HFFc6 (cell line): ENCODE measurements at regions not wholly inside any gene's neighbourhood (a gene's known extent, or its start where the extent isn't known, plus 50 kb on each side); places are given as distances from the start of the nearest gene placed in this dataset.
"Not testable (repeated sequence)": the region's sequence is repeated elsewhere in the genome, so short reads cannot be mapped to it uniquely, and the experiment has no call there.

Source experiments
- DNase-seq: peaks from one replicate; pipeline ENCODE4 v3.0.0-alpha.2; 2018
- H3K27ac Mint-ChIP-seq: 2 replicates; pipeline ENCODE4 v1.8.0; 2020; ENCODE audit warnings: mild to moderate bottlenecking, mixed read lengths
- H3K27me3 Mint-ChIP-seq: 2 replicates; pipeline ENCODE4 v1.8.0; 2021; ENCODE audit warnings: mild to moderate bottlenecking, moderate library complexity, mixed read lengths; ENCODE audit not compliant: insufficient read depth
- H3K36me3 Mint-ChIP-seq: 2 replicates; pipeline ENCODE4 v1.8.0; 2021; ENCODE audit warnings: low read depth, mixed read lengths
- H3K4me1 Mint-ChIP-seq: 2 replicates; pipeline ENCODE4 v1.8.0; 2020; ENCODE audit warnings: low read depth, mixed read lengths
- H3K4me3 Mint-ChIP-seq: 2 replicates; pipeline ENCODE4 v1.8.0; 2020; ENCODE audit warnings: mild to moderate bottlenecking, moderate library complexity, mixed read lengths
- H3K9me3 Mint-ChIP-seq: 2 replicates; pipeline ENCODE4 v1.8.0; 2020; ENCODE audit warnings: mild to moderate bottlenecking, mixed read lengths
- TF ChIP-seq, protein P1 (sequence below): fragments of 200-600 bp; sonication (generic); IDR thresholded peaks from 2 replicates; pipeline ENCODE4 v1.5.0; 2021; ENCODE audit warnings: antibody characterized with exemption, mild to moderate bottlenecking

GRCh38 chr11:69221086-69221485, 65.4 kb downstream of the SMIM38 start:
- Mint-ChIP-seq H3K27ac (no peak overlapping the region), H3K9me3 (peaks cover 2% of the 10 kb centered on the region; the same call in 1 of the 2 replicates), H3K36me3 (no peaks in the 10 kb centered on the region), H3K4me3 (no peak overlapping the region), H3K27me3 (peaks cover 34% of the 10 kb centered on the region), H3K4me1 (peaks cover 5% of the 10 kb centered on the region)
- DNase-seq = no peak
- TF ChIP-seq, protein P1, sequence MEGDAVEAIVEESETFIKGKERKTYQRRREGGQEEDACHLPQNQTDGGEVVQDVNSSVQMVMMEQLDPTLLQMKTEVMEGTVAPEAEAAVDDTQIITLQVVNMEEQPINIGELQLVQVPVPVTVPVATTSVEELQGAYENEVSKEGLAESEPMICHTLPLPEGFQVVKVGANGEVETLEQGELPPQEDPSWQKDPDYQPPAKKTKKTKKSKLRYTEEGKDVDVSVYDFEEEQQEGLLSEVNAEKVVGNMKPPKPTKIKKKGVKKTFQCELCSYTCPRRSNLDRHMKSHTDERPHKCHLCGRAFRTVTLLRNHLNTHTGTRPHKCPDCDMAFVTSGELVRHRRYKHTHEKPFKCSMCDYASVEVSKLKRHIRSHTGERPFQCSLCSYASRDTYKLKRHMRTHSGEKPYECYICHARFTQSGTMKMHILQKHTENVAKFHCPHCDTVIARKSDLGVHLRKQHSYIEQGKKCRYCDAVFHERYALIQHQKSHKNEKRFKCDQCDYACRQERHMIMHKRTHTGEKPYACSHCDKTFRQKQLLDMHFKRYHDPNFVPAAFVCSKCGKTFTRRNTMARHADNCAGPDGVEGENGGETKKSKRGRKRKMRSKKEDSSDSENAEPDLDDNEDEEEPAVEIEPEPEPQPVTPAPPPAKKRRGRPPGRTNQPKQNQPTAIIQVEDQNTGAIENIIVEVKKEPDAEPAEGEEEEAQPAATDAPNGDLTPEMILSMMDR = no peak

- not testable (repeated sequence) for DNase-seq, H3K4me3 Mint-ChIP-seq, H3K9me3 Mint-ChIP-seq, H3K36me3 Mint-ChIP-seq, H3K27ac Mint-ChIP-seq, H3K4me1 Mint-ChIP-seq
- H3K27me3 Mint-ChIP-seq = peaks cover 38% of the 10 kb centered on the region
Observed at GRCh38 chr11:69221636-69222035, 65.9 kb downstream of the SMIM38 start.

DNA sequence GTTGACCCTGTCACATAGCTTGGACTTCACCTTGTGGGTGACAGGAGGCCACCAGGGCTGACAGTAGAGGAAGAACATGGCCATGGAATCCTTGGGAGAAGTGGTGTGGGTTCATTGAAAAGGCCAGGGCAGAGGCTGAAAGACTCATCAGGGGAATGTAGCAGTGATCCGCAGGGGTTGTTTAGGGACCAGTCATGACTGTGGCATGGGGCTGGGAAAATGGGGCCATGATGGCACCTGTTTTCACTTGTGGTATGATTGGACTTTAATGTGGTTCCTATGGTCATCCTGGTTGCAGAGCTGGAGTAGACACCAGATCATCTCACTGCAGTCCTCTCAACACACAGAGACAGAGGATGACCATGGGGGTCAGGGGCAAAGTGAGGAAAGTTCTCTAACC, 66.7 kb upstream of the MYEOV start:
- Mint-ChIP-seq H3K4me1 (no peaks in the 10 kb centered on the region), H3K36me3 (no peaks in the 10 kb centered on the region), H3K4me3 (no peak overlapping the region), H3K9me3 (peaks cover 10% of the 10 kb centered on the region; the same call in 1 of the 2 replicates), H3K27ac (no peak overlapping the region), H3K27me3 (peaks cover 51% of the 10 kb centered on the region)
- no peak for DNase-seq
- TF ChIP-seq, protein P1 = no peak

DNA sequence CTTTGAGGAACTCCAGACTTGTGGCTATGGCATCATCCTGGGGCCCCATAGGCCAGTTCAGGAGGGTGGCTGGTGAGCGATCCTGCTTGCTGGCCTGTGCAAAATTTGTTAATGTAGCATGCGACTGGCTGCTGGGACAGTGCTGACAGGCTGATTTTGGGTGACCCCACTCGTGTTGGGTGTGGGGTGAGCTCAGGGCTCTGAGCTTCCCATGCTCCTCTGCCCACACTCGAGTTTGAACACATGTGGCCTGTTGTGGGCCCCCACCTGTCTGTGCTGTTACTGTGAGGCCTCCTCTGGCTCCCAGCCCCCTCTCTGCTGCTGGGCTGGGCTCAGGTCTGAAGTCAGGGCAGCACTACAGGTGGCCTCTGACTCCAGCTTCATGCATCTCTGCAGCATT, 64.4 kb upstream of the MYEOV start:
- H3K9me3 Mint-ChIP-seq = peaks cover 10% of the 10 kb centered on the region; the same call in 1 of the 2 replicates
- no peaks in the 10 kb centered on the region for H3K4me1 Mint-ChIP-seq
- no peak for DNase-seq
- no peaks in the 10 kb centered on the region for H3K36me3 Mint-ChIP-seq
- no peak overlapping the region for H3K4me3 Mint-ChIP-seq
- TF ChIP-seq, protein P1 = no peak
- H3K27ac Mint-ChIP-seq = no peak overlapping the region
- peaks cover 57% of the 10 kb centered on the region for H3K27me3 Mint-ChIP-seq

DNA sequence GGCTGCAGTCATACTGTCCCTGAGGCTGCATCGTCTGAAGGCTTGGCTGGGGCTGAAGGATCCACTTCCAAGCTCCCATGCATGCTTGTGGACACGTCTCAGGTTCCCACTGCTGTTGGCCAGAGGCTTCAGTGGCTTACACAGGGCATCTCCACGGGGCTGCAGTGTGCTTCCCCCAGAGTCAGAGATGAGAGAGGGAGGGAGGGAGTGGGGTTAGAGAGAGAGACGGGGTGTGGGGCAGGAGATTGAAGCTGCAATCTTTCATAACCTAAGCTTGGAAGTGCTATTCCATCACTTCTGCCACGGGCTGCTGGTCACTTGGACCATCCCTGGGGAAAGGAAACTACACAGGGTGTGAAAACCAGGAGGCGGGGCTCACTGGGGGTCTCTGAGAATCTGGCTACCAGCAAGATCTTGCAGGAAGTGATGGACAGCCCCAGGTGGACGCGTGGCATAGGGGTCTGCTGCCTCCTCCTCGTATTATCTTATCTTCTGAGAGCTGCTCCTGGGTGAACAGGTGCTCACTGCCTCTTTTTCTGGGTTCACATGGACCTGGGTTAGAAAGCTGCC, 63.0 kb upstream of the MYEOV start:
- H3K27me3 Mint-ChIP-seq = peaks cover 53% of the 10 kb centered on the region
- no peak overlapping the region for H3K4me3 Mint-ChIP-seq
- H3K4me1 Mint-ChIP-seq = no peaks in the 10 kb centered on the region
- TF ChIP-seq, protein P1 = no peak
- H3K9me3 Mint-ChIP-seq = peaks cover 9% of the 10 kb centered on the region; the same call in 1 of the 2 replicates
- no peak for DNase-seq
- H3K36me3 Mint-ChIP-seq = no peaks in the 10 kb centered on the region
- H3K27ac Mint-ChIP-seq = no peak overlapping the region

DNA sequence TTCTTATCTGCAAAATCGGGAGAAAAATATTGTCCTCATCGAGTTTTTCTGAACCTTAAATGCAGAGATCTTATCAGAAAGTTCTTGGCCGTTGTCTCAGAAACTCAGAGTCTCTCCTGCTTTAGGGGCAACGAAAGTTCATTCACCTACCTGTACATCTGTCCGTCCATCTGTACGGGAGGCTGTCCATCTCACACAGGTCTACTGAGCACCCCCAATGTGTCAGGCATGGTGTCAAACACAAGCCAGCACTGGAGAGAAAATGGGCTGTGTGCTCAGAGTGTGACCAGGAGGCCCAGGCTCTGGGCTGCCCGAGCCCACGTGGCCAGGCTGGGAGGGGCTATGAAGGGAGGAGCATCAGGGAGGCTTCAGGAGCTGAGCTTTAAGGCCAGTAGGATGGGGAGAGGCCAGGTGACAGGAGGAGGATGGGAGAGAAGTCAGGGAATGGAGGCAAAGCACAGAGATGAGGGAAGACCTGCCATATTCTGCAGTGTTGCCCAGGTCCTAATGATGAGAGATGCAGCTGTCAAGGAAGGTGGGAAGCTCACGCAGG, 62.4 kb upstream of the MYEOV start:
- peaks cover 49% of the 10 kb centered on the region for H3K27me3 Mint-ChIP-seq
- DNase-seq = no peak
- H3K36me3 Mint-ChIP-seq = no peaks in the 10 kb centered on the region
- H3K9me3 Mint-ChIP-seq = peaks cover 3% of the 10 kb centered on the region; the same call in 1 of the 2 replicates
- H3K4me1 Mint-ChIP-seq = no peaks in the 10 kb centered on the region
- H3K27ac Mint-ChIP-seq = no peak overlapping the region
- TF ChIP-seq, protein P1 = no peak
- no peak overlapping the region for H3K4me3 Mint-ChIP-seq
